ENCODE measurements at regions not wholly inside any gene's neighbourhood (a gene's known extent, or its start where the extent isn't known, plus 50 kb on each side); places are given as distances from the start of the nearest gene placed in this dataset.

GRCh38 chr9:10721301-10721700 lies 108.5 kb upstream of the PTPRD start:
- Histone ChIP-seq H3F3A (ENCODE audit: insufficient read depth, low read length) (no peaks in the 10 kb centered on the region), H3K4me2 (ENCODE audit: low read depth, low read length) (no peak overlapping the region), H3K27me3 (replicated peaks; ENCODE audit: insufficient read depth, low read length) (no peaks in the 10 kb centered on the region), H3K4me1 (ENCODE audit: low read length) (no peaks in the 10 kb centered on the region), H3K4me3 (ENCODE audit: low read length) (no peak overlapping the region), H3K36me3 (replicated peaks; ENCODE audit: insufficient read depth, low read length) (no peaks in the 10 kb centered on the region), H3K9me3 (replicated peaks; ENCODE audit: insufficient read depth, low read length) (no peaks in the 10 kb centered on the region), H3K79me2 (ENCODE audit: low read length) (no peaks in the 10 kb centered on the region), H3K9ac (ENCODE audit: low read length) (no peak overlapping the region), H3K9me2 (replicated peaks; ENCODE audit: insufficient read depth, low read length) (no peaks in the 10 kb centered on the region), H3K27ac (ENCODE audit: low read length) (no peak overlapping the region), H4K20me1 (ENCODE audit: insufficient read depth, low read length) (no peaks in the 10 kb centered on the region), H2AFZ (ENCODE audit: low read length) (no peak overlapping the region)
- DNase-seq: no peak
- no peak for TF ChIP-seq EZH2 (optimal IDR thresholded peaks at IDR 0.05; ENCODE audit: low read depth, low read length)

- Histone ChIP-seq H3K36me3 (replicated peaks; ENCODE audit: insufficient read depth, low read length) (no peaks in the 10 kb centered on the region), H3K4me2 (ENCODE audit: low read depth, low read length) (no peak overlapping the region), H3K4me1 (ENCODE audit: low read length) (no peaks in the 10 kb centered on the region), H3K79me2 (ENCODE audit: low read length) (no peaks in the 10 kb centered on the region), H3K9me3 (replicated peaks; ENCODE audit: insufficient read depth, low read length) (no peaks in the 10 kb centered on the region), H3K4me3 (ENCODE audit: low read length) (no peak overlapping the region), H4K20me1 (ENCODE audit: insufficient read depth, low read length) (no peaks in the 10 kb centered on the region), H3K9ac (ENCODE audit: low read length) (no peak overlapping the region), H3F3A (ENCODE audit: insufficient read depth, low read length) (no peaks in the 10 kb centered on the region), H2AFZ (ENCODE audit: low read length) (no peak overlapping the region), H3K9me2 (replicated peaks; ENCODE audit: insufficient read depth, low read length) (no peaks in the 10 kb centered on the region), H3K27ac (ENCODE audit: low read length) (no peak overlapping the region), H3K27me3 (replicated peaks; ENCODE audit: insufficient read depth, low read length) (no peaks in the 10 kb centered on the region)
- TF ChIP-seq EZH2phosphoT487 (IDR thresholded peaks at IDR 0.05; ENCODE audit: low read length): no peak
- TF ChIP-seq CTCF (IDR thresholded peaks at IDR 0.05; ENCODE audit: low read length): no peak
- no peak for TF ChIP-seq EZH2 (optimal IDR thresholded peaks at IDR 0.05; ENCODE audit: low read depth, low read length)
- no peak for DNase-seq
Observed at GRCh38 chr9:10729213-10729612, 116.4 kb upstream of the PTPRD start.

- Histone ChIP-seq H3K9ac (ENCODE audit: low read length) (no peak overlapping the region), H3K27me3 (replicated peaks; ENCODE audit: insufficient read depth, low read length) (no peaks in the 10 kb centered on the region), H3K36me3 (replicated peaks; ENCODE audit: insufficient read depth, low read length) (no peaks in the 10 kb centered on the region), H3K9me3 (replicated peaks; ENCODE audit: insufficient read depth, low read length) (no peaks in the 10 kb centered on the region), H3K4me2 (ENCODE audit: low read depth, low read length) (no peak overlapping the region), H3K4me3 (ENCODE audit: low read length) (no peak overlapping the region), H4K20me1 (ENCODE audit: insufficient read depth, low read length) (no peaks in the 10 kb centered on the region), H2AFZ (ENCODE audit: low read length) (no peak overlapping the region), H3F3A (ENCODE audit: insufficient read depth, low read length) (no peaks in the 10 kb centered on the region), H3K9me2 (replicated peaks; ENCODE audit: insufficient read depth, low read length) (no peaks in the 10 kb centered on the region), H3K79me2 (ENCODE audit: low read length) (no peaks in the 10 kb centered on the region), H3K4me1 (ENCODE audit: low read length) (no peaks in the 10 kb centered on the region), H3K27ac (ENCODE audit: low read length) (no peak overlapping the region)
- TF ChIP-seq EZH2phosphoT487 (IDR thresholded peaks at IDR 0.05; ENCODE audit: low read length) (no peak), EZH2 (optimal IDR thresholded peaks at IDR 0.05; ENCODE audit: low read depth, low read length) (no peak), CTCF (IDR thresholded peaks at IDR 0.05; ENCODE audit: low read length) (no peak)
- DNase-seq: no peak
Observed at GRCh38 chr9:10744669-10745068, 131.9 kb upstream of the PTPRD start.

- Histone ChIP-seq H3K27me3 (replicated peaks; ENCODE audit: insufficient read depth, low read length) (no peaks in the 10 kb centered on the region), H3K9ac (ENCODE audit: low read length) (no peak overlapping the region), H3K79me2 (ENCODE audit: low read length) (no peaks in the 10 kb centered on the region), H3K27ac (ENCODE audit: low read length) (no peak overlapping the region), H3K36me3 (replicated peaks; ENCODE audit: insufficient read depth, low read length) (no peaks in the 10 kb centered on the region), H3K4me3 (ENCODE audit: low read length) (no peak overlapping the region), H4K20me1 (ENCODE audit: insufficient read depth, low read length) (no peaks in the 10 kb centered on the region), H3K4me2 (ENCODE audit: low read depth, low read length) (no peak overlapping the region), H3K9me2 (replicated peaks; ENCODE audit: insufficient read depth, low read length) (no peaks in the 10 kb centered on the region), H3F3A (ENCODE audit: insufficient read depth, low read length) (no peaks in the 10 kb centered on the region), H3K9me3 (replicated peaks; ENCODE audit: insufficient read depth, low read length) (no peaks in the 10 kb centered on the region), H2AFZ (ENCODE audit: low read length) (no peak overlapping the region), H3K4me1 (ENCODE audit: low read length) (no peaks in the 10 kb centered on the region)
- DNase-seq: no peak
- no peak for TF ChIP-seq EZH2phosphoT487 (IDR thresholded peaks at IDR 0.05; ENCODE audit: low read length)
- no peak for TF ChIP-seq CTCF (IDR thresholded peaks at IDR 0.05; ENCODE audit: low read length)
- TF ChIP-seq EZH2 (optimal IDR thresholded peaks at IDR 0.05; ENCODE audit: low read depth, low read length): no peak
Observed at GRCh38 chr9:10753474-10753873, 140.7 kb upstream of the PTPRD start.

All from MM.1S (cell line).